Activated B cell treated with CpG ODN at 0.5 μM for 24 hours (primary cell): ENCODE measurements at regions not wholly inside any gene's neighbourhood (a gene's known extent, or its start where the extent isn't known, plus 50 kb on each side); places are given as distances from the start of the nearest gene placed in this dataset.

Experiments used
- ATAC-seq: fragments of 200-7000 bp; cut with Tn5 transposase; one replicate; pipeline ENCODE4 v1.10.0; 2021; ENCODE audit warnings: low read depth, mild to moderate bottlenecking, moderate library complexity
- CTCF ChIA-PET: fragments of 350-600 bp; sonication (Branson Sonifier 250); formaldehyde crosslinking; loops from one replicate; lab custom pipeline; 2021; ENCODE audit warnings: antibody characterized with exemption; lab: Charles Lee
- POLR2A ChIA-PET: fragments of 350-600 bp; sonication (Branson Sonifier 250); formaldehyde crosslinking; loops from one replicate; lab custom pipeline; 2021; ENCODE audit warnings: antibody characterized with exemption; lab: Charles Lee
- DNase-seq: peaks from one replicate; pipeline ENCODE4 v3.0.0; 2022
- H3K27ac Mint-ChIP-seq: one replicate; pipeline ENCODE4 v1.8.0; 2020; ENCODE audit warnings: mixed read lengths
- H3K27me3 Mint-ChIP-seq: one replicate; pipeline ENCODE4 v1.8.0; 2021; ENCODE audit warnings: mixed read lengths
- H3K36me3 Mint-ChIP-seq: one replicate; pipeline ENCODE4 v1.8.0; 2021; ENCODE audit warnings: low read depth, mixed read lengths
- H3K4me1 Mint-ChIP-seq: one replicate; pipeline ENCODE4 v1.8.0; 2021; ENCODE audit warnings: mixed read lengths
- H3K4me3 Mint-ChIP-seq: one replicate; pipeline ENCODE4 v1.8.0; 2020; ENCODE audit warnings: mild to moderate bottlenecking, mixed read lengths
- H3K9me3 Mint-ChIP-seq: one replicate; pipeline ENCODE4 v1.8.0; 2020; ENCODE audit warnings: mixed read lengths
- intact Hi-C: fragments of 100-400 bp; cut with micrococcal nuclease; formaldehyde crosslinking; loops from one replicate; pipeline ENCODE4 v1.15.1; 2024
- TF ChIP-seq, protein P1 (sequence below): fragments of 200-600 bp; IDR thresholded peaks from one replicate; pipeline ENCODE4 v1.8.0; 2022; ENCODE audit warnings: antibody characterized with exemption, mild to moderate bottlenecking

DNA sequence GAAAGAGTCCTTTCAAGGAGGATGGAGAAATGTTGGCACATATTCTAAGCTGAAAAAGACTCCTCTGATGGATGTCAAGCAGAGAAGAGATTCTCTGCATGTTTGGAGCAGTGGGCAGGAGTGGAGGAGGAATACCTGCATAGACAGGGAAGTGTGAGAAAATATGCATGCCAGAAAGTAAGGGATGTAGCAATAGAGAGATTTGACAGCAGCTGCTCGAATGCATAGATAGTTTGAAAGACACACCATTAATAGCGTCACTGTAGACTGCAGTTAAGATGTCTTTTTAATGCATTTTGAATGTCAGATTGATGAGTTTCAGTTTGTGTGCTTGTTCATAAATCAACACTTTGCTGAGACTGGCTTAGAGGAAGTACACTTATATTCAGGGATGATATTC lies 169.9 kb upstream of the POT1 start:
- no peaks in the 10 kb centered on the region for H3K4me1 Mint-ChIP-seq
- H3K4me3 Mint-ChIP-seq = no peak overlapping the region
- H3K9me3 Mint-ChIP-seq = peaks cover 4% of the 10 kb centered on the region
- H3K27ac Mint-ChIP-seq = no peak overlapping the region
- H3K36me3 Mint-ChIP-seq = no peaks in the 10 kb centered on the region
- TF ChIP-seq, protein P1, sequence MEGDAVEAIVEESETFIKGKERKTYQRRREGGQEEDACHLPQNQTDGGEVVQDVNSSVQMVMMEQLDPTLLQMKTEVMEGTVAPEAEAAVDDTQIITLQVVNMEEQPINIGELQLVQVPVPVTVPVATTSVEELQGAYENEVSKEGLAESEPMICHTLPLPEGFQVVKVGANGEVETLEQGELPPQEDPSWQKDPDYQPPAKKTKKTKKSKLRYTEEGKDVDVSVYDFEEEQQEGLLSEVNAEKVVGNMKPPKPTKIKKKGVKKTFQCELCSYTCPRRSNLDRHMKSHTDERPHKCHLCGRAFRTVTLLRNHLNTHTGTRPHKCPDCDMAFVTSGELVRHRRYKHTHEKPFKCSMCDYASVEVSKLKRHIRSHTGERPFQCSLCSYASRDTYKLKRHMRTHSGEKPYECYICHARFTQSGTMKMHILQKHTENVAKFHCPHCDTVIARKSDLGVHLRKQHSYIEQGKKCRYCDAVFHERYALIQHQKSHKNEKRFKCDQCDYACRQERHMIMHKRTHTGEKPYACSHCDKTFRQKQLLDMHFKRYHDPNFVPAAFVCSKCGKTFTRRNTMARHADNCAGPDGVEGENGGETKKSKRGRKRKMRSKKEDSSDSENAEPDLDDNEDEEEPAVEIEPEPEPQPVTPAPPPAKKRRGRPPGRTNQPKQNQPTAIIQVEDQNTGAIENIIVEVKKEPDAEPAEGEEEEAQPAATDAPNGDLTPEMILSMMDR = no peak
- CTCF ChIA-PET = no interaction called here
- no peak for ATAC-seq
- DNase-seq = no peak
- intact Hi-C loops = no loop called here
- no peaks in the 10 kb centered on the region for H3K27me3 Mint-ChIP-seq
- POLR2A ChIA-PET = no interaction called here

DNA sequence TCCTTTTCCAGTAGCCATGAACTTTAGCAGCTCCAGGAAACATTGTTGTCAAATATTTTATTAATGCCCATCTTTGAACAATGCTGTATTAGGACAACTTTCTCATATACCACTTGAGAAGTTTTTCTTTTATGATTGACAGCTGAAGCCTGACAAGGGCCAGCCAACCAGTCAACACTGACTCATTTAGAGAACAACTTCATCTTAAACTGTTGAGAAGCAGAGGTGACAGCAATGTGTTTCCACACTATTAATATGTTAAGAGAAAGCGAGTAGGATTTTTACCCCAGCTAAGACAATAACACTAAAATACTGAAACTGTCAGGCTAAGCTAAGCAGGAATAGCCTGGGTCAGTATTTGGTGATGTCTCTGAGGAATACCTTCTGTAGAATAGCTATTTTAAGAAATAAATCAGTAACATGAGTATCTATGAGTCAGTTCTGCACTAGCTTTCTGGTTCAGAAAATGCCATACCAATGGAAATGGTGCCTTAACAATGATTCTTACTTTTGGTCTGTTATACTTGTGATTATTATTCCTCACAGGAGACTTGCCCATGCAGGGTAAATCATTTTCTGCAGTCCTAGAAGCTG lies 168.8 kb upstream of the POT1 start:
- Mint-ChIP-seq H3K9me3 (no peaks in the 10 kb centered on the region), H3K27me3 (no peaks in the 10 kb centered on the region), H3K4me3 (no peak overlapping the region), H3K27ac (no peak overlapping the region), H3K36me3 (no peaks in the 10 kb centered on the region), H3K4me1 (no peaks in the 10 kb centered on the region)
- POLR2A ChIA-PET = no interaction called here
- ATAC-seq (no peak), DNase-seq (no peak)
- TF ChIP-seq, protein P1 = no peak
- CTCF ChIA-PET = no interaction called here
- intact Hi-C loops = no loop called here

DNA sequence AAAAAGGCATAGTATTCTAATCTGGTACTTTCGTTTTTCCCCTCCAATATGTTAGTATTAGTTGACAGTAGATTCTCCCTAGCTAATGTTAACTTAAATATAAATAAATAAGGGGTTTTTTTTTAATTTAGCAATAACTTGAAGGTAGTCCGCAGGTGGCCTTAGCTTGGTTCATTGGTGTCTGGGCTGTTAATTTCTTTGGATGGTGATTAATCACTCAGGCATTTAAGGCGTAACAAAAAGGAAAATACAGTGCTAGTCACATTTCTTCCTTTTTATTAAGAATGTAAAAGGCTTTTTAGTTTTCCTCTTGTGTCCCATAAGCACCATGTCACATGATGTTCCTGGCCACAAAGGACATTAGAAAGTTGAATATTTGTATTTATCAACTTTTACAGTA lies 161.0 kb upstream of the POT1 start:
- Mint-ChIP-seq H3K9me3 (no peaks in the 10 kb centered on the region), H3K4me1 (no peaks in the 10 kb centered on the region), H3K27ac (no peak overlapping the region), H3K27me3 (no peaks in the 10 kb centered on the region), H3K4me3 (no peak overlapping the region), H3K36me3 (no peaks in the 10 kb centered on the region)
- ChIA-PET POLR2A (no interaction called here), CTCF (no interaction called here)
- intact Hi-C loops = no loop called here
- no peak for DNase-seq
- TF ChIP-seq, protein P1 = no peak
- no peak for ATAC-seq

DNA sequence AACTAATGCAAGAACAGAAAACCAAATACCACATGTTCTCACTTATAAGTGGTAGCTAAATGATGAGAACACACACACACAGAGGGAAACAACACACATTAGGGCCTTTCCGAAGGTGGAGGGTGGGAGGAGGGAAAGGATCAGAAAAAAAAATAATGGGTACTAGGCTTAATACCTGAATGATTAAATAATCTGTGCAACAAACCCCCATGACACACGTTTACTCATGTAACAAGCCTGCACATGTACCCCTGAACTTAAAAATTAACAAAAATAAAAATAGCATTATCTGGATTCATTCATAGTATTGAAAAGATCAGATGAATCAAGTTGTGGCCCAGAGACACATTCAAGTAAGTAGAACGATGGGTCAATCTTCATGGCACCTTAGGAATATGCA lies 159.5 kb upstream of the POT1 start:
- H3K4me3 Mint-ChIP-seq = no peak overlapping the region
- ATAC-seq = no peak
- H3K27me3 Mint-ChIP-seq = no peaks in the 10 kb centered on the region
- TF ChIP-seq, protein P1 = no peak
- no peak for DNase-seq
- CTCF ChIA-PET = no interaction called here
- no peaks in the 10 kb centered on the region for H3K9me3 Mint-ChIP-seq
- no peaks in the 10 kb centered on the region for H3K4me1 Mint-ChIP-seq
- POLR2A ChIA-PET = no interaction called here
- H3K27ac Mint-ChIP-seq = no peak overlapping the region
- no peaks in the 10 kb centered on the region for H3K36me3 Mint-ChIP-seq
- intact Hi-C loops = no loop called here

DNA sequence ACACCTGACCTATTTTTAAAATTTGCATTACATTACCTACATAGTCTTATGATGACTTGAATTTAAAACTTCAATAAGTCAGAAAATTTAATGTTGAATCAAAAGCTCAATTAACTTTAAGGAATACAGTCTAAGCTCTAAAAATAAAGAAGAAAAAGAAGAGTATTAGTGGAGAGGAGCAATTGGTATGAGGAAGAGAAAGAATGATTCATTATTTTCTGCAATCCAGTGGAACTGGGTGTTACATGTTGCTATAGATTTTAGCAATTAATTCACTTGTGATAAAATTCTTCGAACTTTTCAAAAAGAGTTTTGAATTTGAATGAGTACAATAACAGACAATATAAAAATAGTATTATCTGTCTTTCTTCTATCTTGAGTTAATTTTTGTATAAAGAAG lies 158.9 kb upstream of the POT1 start:
- POLR2A ChIA-PET = no interaction called here
- Mint-ChIP-seq H3K27me3 (no peaks in the 10 kb centered on the region), H3K9me3 (no peaks in the 10 kb centered on the region), H3K27ac (no peak overlapping the region), H3K36me3 (no peaks in the 10 kb centered on the region), H3K4me1 (no peaks in the 10 kb centered on the region), H3K4me3 (no peak overlapping the region)
- no peak for DNase-seq
- no peak for ATAC-seq
- intact Hi-C loops = no loop called here
- CTCF ChIA-PET = no interaction called here
- TF ChIP-seq, protein P1 = no peak
